Fibroblast of lung (primary cell): ENCODE measurements at regions not wholly inside any gene's neighbourhood (a gene's known extent, or its start where the extent isn't known, plus 50 kb on each side); places are given as distances from the start of the nearest gene placed in this dataset.

Source experiments
- DNase-seq, 2 donors: peaks; one replicate each; pipeline versions ENCODE4 v3.0.0 to v3.0.0-alpha.2; 2010; ENCODE audit warnings: low read depth in 2 of 2
- H2AFZ ChIP-seq: 2 replicates; pipeline ENCODE4 v1.5.1; 2012; ENCODE audit warnings: low read length, control low read depth, inconsistent platforms
- H3K27ac ChIP-seq: 2 replicates; pipeline ENCODE4 v1.5.1; 2011; ENCODE audit warnings: low read length, control low read depth; ENCODE audit not compliant: insufficient read depth
- H3K27me3 ChIP-seq: 2 replicates; pipeline ENCODE4 v1.5.1; 2011; ENCODE audit warnings: mild to moderate bottlenecking, low read length; ENCODE audit not compliant: control insufficient read depth, insufficient read depth
- H3K36me3 ChIP-seq: 2 replicates; pipeline ENCODE4 v1.5.1; 2011; ENCODE audit warnings: low read length; ENCODE audit not compliant: control insufficient read depth, insufficient read depth
- H3K4me1 ChIP-seq: 2 replicates; pipeline ENCODE4 v1.5.1; 2011; ENCODE audit warnings: low read length; ENCODE audit not compliant: control insufficient read depth, insufficient read depth; ENCODE audit errors: extremely low read depth
- H3K4me2 ChIP-seq: 2 replicates; pipeline ENCODE4 v1.5.1; 2011; ENCODE audit warnings: low read length, control low read depth; ENCODE audit not compliant: insufficient read depth; ENCODE audit errors: extremely low read depth
- H3K4me3 ChIP-seq, 4 experiments: fragments of 200-600 bp in 1 of 4; sonication (generic) in 1 of 4; replicated peaks in 1 of 4; 2 replicates each; pipeline ENCODE4 v1.5.1; 2011 to 2016; ENCODE audit warnings: low read length in 4 of 4, low read depth in 3 of 4, mild to moderate bottlenecking in 3 of 4, control low read depth in 2 of 4, inconsistent platforms in 1 of 4, mixed read lengths in 1 of 4; ENCODE audit not compliant: insufficient read depth in 1 of 4; ENCODE audit errors: control extremely low read depth in 1 of 4
- H3K79me2 ChIP-seq: 2 replicates; pipeline ENCODE4 v1.5.1; 2012; ENCODE audit warnings: mild to moderate bottlenecking, low read length, inconsistent platforms; ENCODE audit not compliant: control insufficient read depth, insufficient read depth
- H3K9ac ChIP-seq: 2 replicates; pipeline ENCODE4 v1.5.1; 2011; ENCODE audit warnings: mild to moderate bottlenecking, low read length, control low read depth; ENCODE audit not compliant: insufficient read depth
- H3K9me3 ChIP-seq: 2 replicates; pipeline ENCODE4 v1.5.1; 2012; ENCODE audit warnings: low read depth, low read length; ENCODE audit not compliant: control insufficient read depth, insufficient read depth
- H4K20me1 ChIP-seq: 2 replicates; pipeline ENCODE4 v1.5.1; 2011; ENCODE audit warnings: low read length; ENCODE audit not compliant: control insufficient read depth, insufficient read depth; ENCODE audit errors: extremely low read depth
- CTCF ChIP-seq, 2 donors: IDR thresholded peaks in 1 of 2; conservative IDR thresholded peaks in 1 of 2; 1 replicate in 1 of 2; 2 replicates in 1 of 2; pipeline ENCODE4 v1.5.1; 2011 to 2012; ENCODE audit warnings: low read length in 2 of 2, control low read depth in 1 of 2, inconsistent platforms in 1 of 2, low read depth in 1 of 2, mild to moderate bottlenecking in 1 of 2
- EZH2 ChIP-seq: IDR thresholded peaks from 2 replicates; pipeline ENCODE4 v1.5.1; 2012; ENCODE audit warnings: low read length, control low read depth, mild to moderate bottlenecking; ENCODE audit errors: missing control alignments

- H3K4me2 ChIP-seq = no peak overlapping the region
Measured at GRCh38 chr20:60897976-60898375, 354.1 kb upstream of the CDH4 start.

GRCh38 chr20:60899320-60899719, 352.7 kb upstream of the CDH4 start:
- H3K4me2 ChIP-seq = no peak overlapping the region
- no peak overlapping the region for H3K9ac ChIP-seq
- H3K4me3 ChIP-seq = no peak overlapping the region
- H3K9me3 ChIP-seq = no peaks in the 10 kb centered on the region
- TF ChIP-seq CTCF (conservative IDR thresholded peaks at IDR 0.05 in 1 of 2, IDR thresholded peaks at IDR 0.05 in 1 of 2; ENCODE audit: low read depth in 1 of 2, low read length in 2 of 2) = no peak
- H3K36me3 ChIP-seq = no peaks in the 10 kb centered on the region
- H3K79me2 ChIP-seq = no peaks in the 10 kb centered on the region
- no peaks in the 10 kb centered on the region for H4K20me1 ChIP-seq
- no peaks in the 10 kb centered on the region for H3K4me1 ChIP-seq
- no peak for DNase-seq
- H2AFZ ChIP-seq = no peak overlapping the region
- no peak overlapping the region for H3K27ac ChIP-seq
- H3K27me3 ChIP-seq = no peaks in the 10 kb centered on the region

More at GRCh38 chr20:60897976-60898375, 354.1 kb upstream of the CDH4 start:
- no peaks in the 10 kb centered on the region for H3K36me3 ChIP-seq
- no peak overlapping the region for H2AFZ ChIP-seq
- H3K4me1 ChIP-seq = no peaks in the 10 kb centered on the region
- TF ChIP-seq CTCF (conservative IDR thresholded peaks at IDR 0.05 in 1 of 2, IDR thresholded peaks at IDR 0.05 in 1 of 2; ENCODE audit: low read depth in 1 of 2, low read length in 2 of 2) = no peak
- TF ChIP-seq EZH2 = no peak
- no peak overlapping the region for H3K4me3 ChIP-seq
- H3K27ac ChIP-seq = no peak overlapping the region
- H3K9me3 ChIP-seq = no peaks in the 10 kb centered on the region
- H3K9ac ChIP-seq = no peak overlapping the region
- no peaks in the 10 kb centered on the region for H3K27me3 ChIP-seq
- H4K20me1 ChIP-seq = no peaks in the 10 kb centered on the region
- DNase-seq = no peak
- H3K79me2 ChIP-seq = no peaks in the 10 kb centered on the region

- Histone ChIP-seq H3K4me2 (no peak overlapping the region), H3K9me3 (no peaks in the 10 kb centered on the region), H2AFZ (no peak overlapping the region), H3K9ac (no peak overlapping the region), H3K27ac (no peak overlapping the region), H3K79me2 (no peaks in the 10 kb centered on the region), H3K4me3 (no peak overlapping the region), H3K4me1 (no peaks in the 10 kb centered on the region), H3K27me3 (no peaks in the 10 kb centered on the region), H4K20me1 (no peaks in the 10 kb centered on the region), H3K36me3 (no peaks in the 10 kb centered on the region)
- TF ChIP-seq EZH2 = no peak
- TF ChIP-seq CTCF (conservative IDR thresholded peaks at IDR 0.05 in 1 of 2, IDR thresholded peaks at IDR 0.05 in 1 of 2; ENCODE audit: low read depth in 1 of 2, low read length in 2 of 2) = no peak
- DNase-seq = no peak
Measured at GRCh38 chr20:60900618-60901017, 351.4 kb upstream of the CDH4 start.
